Spleen (tissue), 7 donors: ENCODE measurements at regions not wholly inside any gene's neighbourhood (a gene's known extent, or its start where the extent isn't known, plus 50 kb on each side); places are given as distances from the start of the nearest gene placed in this dataset.

Experiments used
- CTCF ChIP-seq, 11 experiments: fragments of 200-600 bp in 7 of 11; fragments of 450-650 bp in 4 of 11; sonication (generic) in 4 of 11; IDR thresholded peaks in 8 of 11; conservative IDR thresholded peaks in 3 of 11; 1 replicate in 7 of 11; 2 replicates in 4 of 11; pipeline versions ENCODE4 v1.4.0 to v1.8.0; 2016 to 2021; ENCODE audit warnings: antibody characterized with exemption in 11 of 11, inconsistent platforms in 4 of 11, mild to moderate bottlenecking in 1 of 11
- POLR2A ChIP-seq, 3 donors: fragments of 450-650 bp; IDR thresholded peaks; one replicate each; pipeline ENCODE4 v1.5.1; 2017; ENCODE audit warnings: antibody characterized with exemption in 3 of 3, mild to moderate bottlenecking in 1 of 3
- donor health status: DM: no; HTN: no; CAD: no; lungs with moderate emphysema.
- donor health status: DM: no; HTN: no; CAD: no.
- donor health status: DM: no; HTN: no; CAD: no.

- TF ChIP-seq CTCF (IDR thresholded peaks at IDR 0.05 in 8 of 11, conservative IDR thresholded peaks at IDR 0.05 in 3 of 11) = no peak
- TF ChIP-seq POLR2A (IDR thresholded peaks at IDR 0.05) = no peak
These were observed 1237.5 kb downstream of the MRPL39 start for GRCh38 chr21:24369746-24370145.
